Peyer's patch (tissue), 4 donors: ENCODE measurements at regions not wholly inside any gene's neighbourhood (a gene's known extent, or its start where the extent isn't known, plus 50 kb on each side); places are given as distances from the start of the nearest gene placed in this dataset.

Experiments used
- CTCF ChIP-seq, 6 experiments: fragments of 450-650 bp in 4 of 6; fragments of 200-600 bp in 2 of 6; sonication (generic) in 1 of 6; IDR thresholded peaks; one replicate each; pipeline ENCODE4 v1.5.1; 2017 to 2019; ENCODE audit warnings: antibody characterized with exemption in 6 of 6, mild to moderate bottlenecking in 3 of 6, moderate library complexity in 1 of 6
- POLR2A ChIP-seq, 2 donors: fragments of 450-650 bp; IDR thresholded peaks; one replicate each; pipeline ENCODE4 v1.5.1; 2017; ENCODE audit warnings: antibody characterized with exemption in 2 of 2, mild to moderate bottlenecking in 2 of 2, moderate library complexity in 2 of 2

- TF ChIP-seq CTCF (IDR thresholded peaks at IDR 0.05) (no peak), POLR2A (IDR thresholded peaks at IDR 0.05) (no peak)
These were observed 1019.8 kb downstream of the GALC start for GRCh38 chr14:86973177-86973576.
